ENCODE measurements at regions not wholly inside any gene's neighbourhood (a gene's known extent, or its start where the extent isn't known, plus 50 kb on each side); places are given as distances from the start of the nearest gene placed in this dataset.

GRCh38 chr6:91632308-91632707, 1045.4 kb upstream of the MAP3K7 start:
- Mint-ChIP-seq H3K4me3 (no peak overlapping the region), H3K4me1 (peaks cover 18 to 19% of the 10 kb centered on the region in 2 experiments), H3K9me3 (no peaks in the 10 kb centered on the region), H3K36me3 (ENCODE audit: insufficient read depth in 1 of 3, low read depth in 3 of 3) (no peaks in the 10 kb centered on the region), H3K27me3 (ENCODE audit: low read depth) (no peaks in the 10 kb centered on the region; the same call in 1 of the 2 replicates), H3K27ac (no peak overlapping the region)
- H3K79me1 ChIP-seq (ENCODE audit: insufficient read depth, low read depth, low read length, poor library complexity, severe bottlenecking): no peaks in the 10 kb centered on the region
- no peak overlapping the region for H4K5ac ChIP-seq (ENCODE audit: insufficient read length, low read depth, low read length)
- H3K9ac ChIP-seq (ENCODE audit: extremely low read depth, insufficient read length, low read length): no peak overlapping the region
- no peak for TF ChIP-seq CTCF (conservative IDR thresholded peaks at IDR 0.05)
- no peak overlapping the region for H4K91ac ChIP-seq (ENCODE audit: insufficient read length, low read depth, low read length)
- no CpG with 5 or more reads among the region's 3 CpGs for WGBS (ENCODE audit: extremely low coverage, insufficient read length, low lambda C conversion rate)
- H3K23ac ChIP-seq (ENCODE audit: insufficient read length, low read depth, low read length): no peak overlapping the region
- no peaks in the 10 kb centered on the region for H3K27me3 ChIP-seq (ENCODE audit: insufficient read depth, low read length)
- no peak overlapping the region for H2AFZ ChIP-seq (ENCODE audit: low read length)
- no peak overlapping the region for H2BK20ac ChIP-seq (ENCODE audit: low read depth, low read length, poor library complexity, severe bottlenecking)
- H3K9me3 ChIP-seq (ENCODE audit: control insufficient read depth, low read depth, low read length): no peaks in the 10 kb centered on the region
- H4K20me1 ChIP-seq (ENCODE audit: control insufficient read depth, insufficient read depth, insufficient read length): no peaks in the 10 kb centered on the region
- DNase-seq: no peak
- no peak overlapping the region for H3K27ac ChIP-seq (ENCODE audit: insufficient read length, low read depth, low read length)
- H2AK5ac ChIP-seq (ENCODE audit: insufficient read length, low read length): no peak overlapping the region
- peaks cover 3% of the 10 kb centered on the region; the same call in 1 of the 2 replicates for H3K4me1 ChIP-seq (ENCODE audit: insufficient read depth, low read length)
- H3K79me2 ChIP-seq (ENCODE audit: insufficient read depth, low read length): no peaks in the 10 kb centered on the region
- no peak overlapping the region for H3K4ac ChIP-seq (ENCODE audit: low read depth, low read length)
- H2BK12ac ChIP-seq (ENCODE audit: insufficient read length, low read depth, low read length): no peak overlapping the region
- H2BK15ac ChIP-seq (ENCODE audit: low read depth, low read length): no peak overlapping the region
- no peak overlapping the region for H4K8ac ChIP-seq (replicated peaks; ENCODE audit: insufficient read length, low read depth, low read length)
- no peak overlapping the region for H3K56ac ChIP-seq (ENCODE audit: insufficient read length, low read depth, low read length)
- H2BK5ac ChIP-seq (ENCODE audit: insufficient read length, low read length): no peak overlapping the region
- no peak overlapping the region for H3K18ac ChIP-seq (ENCODE audit: insufficient read length, low read depth, low read length)
- H3K23me2 ChIP-seq (ENCODE audit: insufficient read length, low read depth, low read length, poor library complexity, severe bottlenecking): no peaks in the 10 kb centered on the region
- no peak overlapping the region for H3T11ph ChIP-seq (ENCODE audit: low read length)
- H3K14ac ChIP-seq (ENCODE audit: insufficient read depth, low read length): no peak overlapping the region
- H2BK120ac ChIP-seq (ENCODE audit: low read depth, low read length, poor library complexity, severe bottlenecking): no peak overlapping the region
- no peak overlapping the region for H3K4me2 ChIP-seq (ENCODE audit: insufficient read depth, insufficient read length, low read length)

All from H9 (cell line).